GM19463 (cell line): ENCODE measurements at regions not wholly inside any gene's neighbourhood (a gene's known extent, or its start where the extent isn't known, plus 50 kb on each side); places are given as distances from the start of the nearest gene placed in this dataset.
"Not testable (repeated sequence)": the region's sequence is repeated elsewhere in the genome, so short reads cannot be mapped to it uniquely, and the experiment has no call there.

Experiments used
- ATAC-seq: cut with Tn5 transposase; IDR thresholded peaks from one replicate; pipeline ENCODE4 v1.9.1; 2021; ENCODE audit warnings: mild to moderate bottlenecking, moderate library complexity; ENCODE audit not compliant: unreplicated experiment

- no peak for ATAC-seq
Measured at GRCh38 chr12:124477107-124477915, 90.1 kb downstream of the NCOR2 start.

GRCh38 chr12:124476011-124476400 lies 91.4 kb downstream of the NCOR2 start:
- no peak for ATAC-seq

GRCh38 chr12:124475295-124476010 lies 92.0 kb downstream of the NCOR2 start:
- ATAC-seq = no peak

- no peak for ATAC-seq
Measured at GRCh38 chr12:124474709-124475108, 92.7 kb downstream of the NCOR2 start.

GRCh38 chr12:124472690-124473279 lies 94.6 kb downstream of the NCOR2 start:
- no peak for ATAC-seq

- ATAC-seq = no peak
Measured at GRCh38 chr12:124471828-124472227, 95.6 kb downstream of the NCOR2 start.

- ATAC-seq = no peak
Measured at GRCh38 chr12:124470806-124471205, 96.6 kb downstream of the NCOR2 start.

- no peak for ATAC-seq
Measured at GRCh38 chr12:124470139-124470538, 97.3 kb downstream of the NCOR2 start.

- no peak for ATAC-seq
Measured at GRCh38 chr12:124469193-124469888, 98.1 kb downstream of the NCOR2 start.

GRCh38 chr12:124467549-124467948 lies 99.9 kb downstream of the NCOR2 start:
- not testable (repeated sequence) for ATAC-seq

- peak; percentile 98 for ATAC-seq
Measured at GRCh38 chr12:124466216-124467128, 100.9 kb downstream of the NCOR2 start.

GRCh38 chr12:124465473-124465872 lies 101.9 kb downstream of the NCOR2 start:
- ATAC-seq = no peak

- ATAC-seq = no peak
Measured at GRCh38 chr12:124464830-124465229, 102.6 kb downstream of the NCOR2 start.

- ATAC-seq = no peak
Measured at GRCh38 chr12:124464062-124464461, 103.3 kb downstream of the NCOR2 start.

- ATAC-seq = no peak
Measured at GRCh38 chr12:124463341-124463921, 104.0 kb downstream of the NCOR2 start.

- ATAC-seq = no peak
Measured at GRCh38 chr12:124462750-124463149, 104.7 kb downstream of the NCOR2 start.

GRCh38 chr12:124461851-124462623 lies 105.4 kb downstream of the NCOR2 start:
- ATAC-seq = no peak

GRCh38 chr12:124461241-124461673 lies 106.2 kb downstream of the NCOR2 start:
- ATAC-seq = no peak

GRCh38 chr12:124460771-124461170 lies 106.6 kb downstream of the NCOR2 start:
- no peak for ATAC-seq
